ENCODE measurements at regions not wholly inside any gene's neighbourhood (a gene's known extent, or its start where the extent isn't known, plus 50 kb on each side); places are given as distances from the start of the nearest gene placed in this dataset.
"Not testable (repeated sequence)": the region's sequence is repeated elsewhere in the genome, so short reads cannot be mapped to it uniquely, and the experiment has no call there.

DNA sequence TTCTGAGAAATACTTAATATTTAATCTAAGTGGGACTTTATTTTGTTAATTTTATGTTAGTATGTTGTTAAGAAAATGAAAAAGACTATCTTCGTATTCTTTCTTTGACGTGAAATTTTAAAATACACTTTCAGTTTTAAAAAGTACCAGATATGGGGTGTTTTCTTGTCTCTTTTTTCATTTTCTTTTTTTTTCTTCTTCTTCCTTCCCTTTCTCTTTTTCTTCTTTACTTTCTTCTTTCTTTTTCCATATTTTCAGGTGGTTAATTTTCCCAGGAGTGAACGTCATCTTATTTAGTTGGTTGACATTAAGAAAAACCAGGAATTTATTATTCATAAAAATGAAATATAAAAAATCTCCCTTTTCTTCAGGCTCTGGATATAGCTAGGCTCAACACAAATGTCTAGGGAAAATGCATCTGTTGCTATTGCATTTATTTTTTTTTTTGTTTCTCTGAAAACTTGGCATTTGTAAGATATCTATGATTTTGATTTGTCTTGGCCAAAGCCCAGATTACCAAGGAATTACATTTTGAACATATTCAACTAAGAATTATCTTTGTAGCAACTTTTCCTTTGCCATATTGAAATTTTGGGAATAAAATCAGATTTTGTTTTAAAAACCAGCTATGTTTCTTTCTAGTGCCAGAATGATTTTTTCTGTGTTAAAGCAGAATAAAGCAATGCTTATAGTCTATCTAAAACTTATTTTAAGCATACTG lies 241.3 kb upstream of the FOXP2 start:
- DNase-seq, result no peak

DNA sequence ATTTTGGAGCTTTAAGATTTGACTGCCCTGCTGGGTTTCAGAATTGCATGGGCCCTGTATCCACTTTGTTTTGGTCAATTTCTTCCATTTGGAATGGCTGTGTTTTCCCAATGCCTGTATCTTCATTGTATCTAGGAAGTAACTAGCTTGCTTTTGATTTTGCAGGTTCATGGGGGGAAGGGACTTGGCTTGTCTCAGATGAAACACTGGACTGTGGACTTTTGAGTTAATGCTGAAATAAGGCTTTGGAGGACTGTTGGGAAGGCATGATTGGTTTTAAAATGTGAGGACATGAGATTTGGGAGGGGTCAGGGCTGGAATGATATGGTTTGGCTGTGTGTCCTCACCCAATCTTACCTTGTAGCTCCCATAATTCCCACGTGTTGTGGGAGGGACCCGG lies 245.2 kb upstream of the FOXP2 start:
- not testable (repeated sequence) for DNase-seq

DNA sequence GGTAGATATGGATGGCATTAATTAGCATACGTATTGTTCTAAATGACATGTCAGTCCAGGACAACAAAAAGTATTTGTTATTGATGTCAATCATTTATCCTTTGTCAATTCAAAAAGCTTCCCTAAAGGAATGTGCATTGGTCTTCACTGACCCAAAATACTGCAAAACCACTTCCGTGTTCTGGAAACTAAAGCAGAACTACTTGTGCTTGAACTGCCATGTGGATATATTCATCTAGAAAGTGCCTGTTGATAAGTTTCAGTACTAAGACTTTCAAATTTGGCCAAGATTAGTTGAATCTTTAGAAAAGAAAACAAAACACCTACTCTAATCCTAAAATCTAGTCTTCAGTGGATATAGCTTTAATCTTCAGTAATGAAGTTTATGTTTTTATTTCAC lies 242.1 kb upstream of the PPP1R3A start:
- no peak for DNase-seq

DNA sequence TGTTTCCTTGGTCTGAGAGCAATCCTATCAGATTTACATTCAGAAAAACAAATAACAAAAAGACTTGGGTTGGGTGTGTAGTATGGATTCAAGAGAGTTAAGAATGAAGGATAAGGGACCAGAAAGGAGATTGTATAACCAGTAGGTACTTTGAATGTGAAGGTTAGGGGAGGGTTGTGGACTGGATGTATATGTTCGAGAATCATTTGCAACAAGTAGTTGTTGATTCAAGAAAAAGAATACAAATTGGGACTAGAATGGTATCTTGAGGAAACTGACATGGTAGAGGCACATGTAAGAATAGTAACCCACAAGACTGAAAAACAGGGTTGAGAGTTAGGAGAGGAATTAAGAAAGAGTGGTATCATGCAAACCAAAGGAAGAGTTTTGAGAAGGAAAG lies 240.0 kb upstream of the PPP1R3A start:
- no peak for DNase-seq

DNA sequence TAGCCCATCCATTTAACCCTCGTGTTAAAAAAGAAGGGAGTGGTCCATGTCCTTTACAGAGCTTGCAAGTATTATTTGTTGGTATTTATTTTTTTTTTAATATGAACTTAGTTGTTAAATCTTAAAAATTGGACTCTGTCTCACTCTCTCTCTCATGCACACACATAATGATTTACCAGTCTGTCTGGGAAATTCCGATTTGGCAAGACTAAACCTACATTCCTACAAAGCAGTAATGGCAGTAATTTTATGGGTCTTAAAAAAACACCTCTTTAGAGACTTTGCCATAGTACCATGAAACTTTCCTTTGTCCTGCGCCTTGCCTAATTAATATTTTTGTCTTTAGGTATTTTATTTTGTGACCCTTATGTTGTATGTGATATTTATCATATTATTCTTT lies 239.5 kb upstream of the PPP1R3A start:
- no peak for DNase-seq

DNA sequence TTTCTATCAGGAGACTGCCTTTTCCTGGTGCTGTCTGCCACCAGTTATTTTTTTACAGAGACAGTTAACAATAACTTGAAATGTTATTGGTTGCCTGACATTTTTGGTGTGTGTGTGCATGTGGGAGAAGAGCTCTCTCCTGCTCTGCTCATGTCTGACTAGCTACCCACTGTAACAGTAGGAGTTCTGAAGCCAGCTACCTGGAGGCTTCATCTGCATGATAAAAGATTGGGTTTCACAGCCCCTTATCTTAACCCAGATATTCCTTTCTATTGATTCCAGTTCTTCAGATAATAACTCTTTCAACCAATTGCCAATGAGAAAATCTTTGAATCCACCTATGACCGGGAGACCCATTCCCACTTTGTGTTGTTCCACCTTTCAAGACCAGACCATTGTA lies 237.4 kb upstream of the PPP1R3A start:
- DNase-seq, result no peak

DNA sequence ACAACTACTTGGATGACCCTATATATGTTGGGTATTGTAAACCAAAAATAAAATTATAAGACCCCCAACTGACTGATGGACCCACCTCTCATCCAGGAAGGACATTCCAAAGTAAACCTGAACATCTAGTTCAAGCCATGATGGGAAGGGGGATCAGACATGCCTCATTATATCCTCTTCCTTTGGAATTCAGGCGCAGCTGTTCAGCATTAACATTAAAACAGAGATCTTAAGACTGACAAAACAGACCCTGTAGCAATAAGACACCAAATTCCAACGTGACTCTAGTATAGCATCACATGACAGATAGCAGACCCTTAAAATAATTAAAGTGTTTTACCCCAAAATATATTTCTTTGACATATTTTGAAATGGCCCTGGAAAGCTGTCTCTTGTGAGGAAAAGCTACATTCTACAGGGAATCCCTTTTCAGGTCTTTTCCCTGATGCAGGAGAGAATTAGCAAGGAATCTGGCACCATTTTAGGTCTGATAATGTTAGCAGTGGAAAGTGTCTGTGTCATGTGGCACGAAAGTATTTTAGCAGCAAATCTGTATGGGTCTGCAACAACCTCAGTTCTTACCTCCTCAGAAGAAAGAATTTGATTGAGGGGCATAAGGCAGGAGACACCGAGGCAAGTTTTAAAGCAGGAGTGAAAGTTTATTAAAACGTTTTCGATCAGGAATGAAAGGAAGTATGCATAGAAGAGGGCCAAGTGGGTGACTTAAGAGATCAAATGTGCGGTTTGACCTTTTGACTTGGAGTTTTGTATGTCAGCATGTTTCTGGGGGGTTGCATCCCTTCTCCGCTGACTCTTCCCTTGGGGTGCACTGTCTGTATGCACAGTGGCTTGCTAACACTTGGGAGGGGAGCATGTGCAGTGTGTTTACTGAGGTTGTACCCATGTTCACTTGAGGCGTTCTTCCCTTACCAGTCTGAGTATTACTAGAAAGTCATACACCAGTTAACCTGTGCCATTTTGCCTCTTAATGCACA lies 236.6 kb upstream of the PPP1R3A start:
- DNase-seq, result no peak

DNA sequence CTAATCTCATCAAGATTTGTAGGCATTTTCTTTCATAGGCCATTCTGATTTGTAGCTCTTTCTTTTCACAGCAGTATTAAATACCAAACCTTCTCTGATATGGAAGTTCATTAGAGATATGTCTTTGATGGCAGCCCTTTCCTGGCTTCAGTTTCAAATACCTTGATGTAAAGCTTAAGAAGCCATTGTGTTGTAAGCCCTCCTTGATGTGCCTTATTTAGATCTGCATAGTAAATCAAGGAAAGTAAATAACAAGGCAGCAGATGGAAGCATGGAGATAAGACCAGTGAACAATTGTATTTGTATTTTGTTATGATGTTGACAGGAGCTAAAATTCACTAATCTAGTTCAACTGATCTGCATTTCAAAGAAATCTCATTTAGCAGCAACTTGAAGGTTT lies 234.9 kb upstream of the PPP1R3A start:
- no peak for DNase-seq

DNA sequence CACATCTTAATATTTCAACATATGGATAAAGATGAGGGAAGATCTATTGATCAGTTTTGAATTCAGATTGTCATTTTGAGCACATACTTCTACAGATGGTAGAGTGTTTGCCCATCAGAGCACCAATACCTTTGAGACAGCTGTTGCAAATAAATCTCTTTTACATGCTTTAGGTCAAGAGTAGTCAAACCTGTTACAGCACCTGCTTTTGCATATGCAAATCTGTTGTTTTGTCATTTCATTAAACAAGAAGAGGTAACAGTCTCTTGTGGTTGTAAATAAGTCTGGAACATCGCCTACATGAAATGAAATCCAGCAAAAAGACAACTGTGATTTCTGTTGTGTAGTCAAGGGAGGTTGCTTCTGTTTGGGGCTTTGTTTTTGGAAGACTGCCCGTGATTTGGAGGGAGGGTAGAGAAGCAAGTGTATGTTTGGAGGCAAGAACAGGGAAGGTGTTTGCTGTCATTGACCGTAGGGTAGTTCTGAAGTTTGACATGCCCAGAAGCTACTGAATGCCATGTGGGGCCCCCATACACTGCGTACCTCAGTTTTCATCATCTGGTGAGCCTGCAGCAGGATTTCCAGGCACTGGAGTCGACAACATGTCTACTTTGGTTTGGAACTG lies 233.6 kb upstream of the PPP1R3A start:
- no peak for DNase-seq

DNA sequence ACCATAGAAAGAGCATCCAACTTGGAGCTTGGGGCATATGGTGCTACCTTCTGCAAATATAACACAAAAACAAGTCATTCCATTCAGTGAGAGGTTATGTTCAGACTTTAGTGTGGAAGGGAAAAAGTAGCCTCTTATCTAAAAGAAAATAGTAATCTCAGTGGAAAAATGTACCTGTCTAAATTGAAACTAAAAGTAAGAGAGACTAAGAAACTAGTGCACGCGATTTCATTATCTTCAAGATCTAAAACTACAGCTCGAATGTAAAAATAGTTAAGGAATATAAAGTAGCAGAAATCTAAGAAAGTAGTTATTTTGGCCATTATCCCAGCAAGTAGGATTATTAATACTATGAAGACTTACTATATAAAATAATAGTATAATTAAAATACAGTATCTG lies 233.0 kb upstream of the PPP1R3A start:
- DNase-seq, result no peak

DNA sequence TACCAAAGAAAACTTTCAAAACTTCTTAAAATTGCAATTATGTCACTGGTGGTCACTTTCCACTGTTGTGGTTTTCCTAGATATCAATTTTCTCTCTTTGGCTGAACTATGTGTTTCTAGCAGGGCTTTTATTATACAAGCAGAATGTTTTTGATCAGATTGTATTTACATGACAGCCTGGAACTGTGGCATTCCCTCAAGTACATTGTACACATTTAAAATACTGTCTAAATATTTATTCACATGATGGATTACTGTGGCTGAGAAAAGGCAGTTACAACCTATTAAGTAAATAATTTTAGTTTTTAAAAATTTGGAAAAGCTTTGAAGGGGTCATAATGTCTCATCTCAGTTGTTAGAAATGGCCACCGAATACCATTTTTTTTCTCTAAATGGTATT lies 231.9 kb upstream of the PPP1R3A start:
- no peak for DNase-seq

DNA sequence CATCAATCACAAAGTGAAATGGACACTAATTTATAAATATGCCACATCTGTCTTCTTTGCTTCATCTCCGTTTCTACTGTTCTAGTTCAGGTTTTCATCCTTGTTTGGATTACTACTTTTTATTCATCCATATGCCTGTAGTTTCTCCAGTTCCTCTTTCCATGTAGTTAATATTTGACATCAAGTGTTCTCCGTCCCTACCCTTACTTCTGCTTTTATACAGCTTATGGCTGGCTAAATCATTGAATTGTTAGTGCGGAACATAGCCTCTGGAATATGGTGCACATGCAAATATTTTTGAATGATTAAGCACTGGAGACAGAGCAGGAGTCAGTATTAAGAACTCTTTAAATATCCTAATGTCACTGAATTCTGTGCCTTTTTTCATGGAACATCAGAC lies 230.0 kb upstream of the PPP1R3A start:
- no peak for DNase-seq

DNA sequence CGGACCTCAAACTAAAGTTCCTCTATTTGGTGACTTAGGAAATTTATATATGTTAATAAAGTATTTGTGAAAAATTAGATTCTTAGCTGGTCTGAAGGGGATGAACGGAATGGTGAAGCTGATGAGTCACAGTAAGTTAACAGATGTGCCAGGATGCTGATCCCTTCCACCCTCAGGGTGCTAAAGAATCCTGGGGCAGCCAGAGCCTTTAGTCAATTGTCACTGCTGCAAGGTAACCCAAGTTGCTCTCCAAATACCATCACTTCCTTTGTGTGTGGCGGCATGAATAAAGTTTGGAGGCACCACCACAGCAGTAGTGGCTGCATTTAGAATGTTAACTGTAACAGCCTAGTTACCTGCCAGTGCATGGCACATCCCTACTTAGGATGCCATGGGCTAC lies 222.6 kb upstream of the PPP1R3A start:
- DNase-seq, result peak; percentile 54

DNA sequence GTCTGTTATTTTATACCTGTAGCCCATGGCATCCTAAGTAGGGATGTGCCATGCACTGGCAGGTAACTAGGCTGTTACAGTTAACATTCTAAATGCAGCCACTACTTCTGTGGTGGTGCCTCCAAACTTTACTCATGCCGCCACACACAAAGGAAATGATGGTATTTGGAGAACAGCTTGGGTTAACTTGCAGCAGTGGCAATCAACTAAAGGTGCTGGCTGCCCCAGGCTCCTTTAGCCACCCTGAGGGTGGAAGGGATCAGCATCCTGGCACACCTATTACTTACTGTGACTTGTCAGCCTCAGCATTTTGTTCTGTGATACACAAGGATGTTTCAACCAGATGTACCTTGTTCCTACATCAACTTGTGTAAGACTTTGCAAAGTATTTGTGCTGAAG lies 221.8 kb upstream of the PPP1R3A start:
- no peak for DNase-seq

DNA sequence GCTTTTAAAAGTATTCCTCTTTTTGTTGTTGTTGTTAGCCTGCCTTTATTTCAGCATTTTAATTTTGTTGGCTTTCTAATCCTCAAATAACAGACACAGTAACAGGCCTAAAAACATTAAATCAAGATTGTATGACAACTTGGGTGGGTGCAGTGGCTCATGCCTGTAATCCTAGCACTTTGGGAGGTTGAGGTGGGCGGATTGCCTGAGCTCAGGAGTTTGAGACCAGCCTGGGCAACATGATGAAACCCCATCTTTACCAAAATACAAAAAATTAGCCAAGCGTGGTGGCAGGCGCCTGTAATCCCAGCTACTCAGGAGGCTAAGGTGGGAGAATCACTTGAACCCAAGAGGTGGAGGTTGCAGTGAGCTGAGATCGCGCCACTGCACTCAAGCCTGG lies 220.9 kb upstream of the PPP1R3A start:
- DNase-seq, result not testable (repeated sequence)

DNA sequence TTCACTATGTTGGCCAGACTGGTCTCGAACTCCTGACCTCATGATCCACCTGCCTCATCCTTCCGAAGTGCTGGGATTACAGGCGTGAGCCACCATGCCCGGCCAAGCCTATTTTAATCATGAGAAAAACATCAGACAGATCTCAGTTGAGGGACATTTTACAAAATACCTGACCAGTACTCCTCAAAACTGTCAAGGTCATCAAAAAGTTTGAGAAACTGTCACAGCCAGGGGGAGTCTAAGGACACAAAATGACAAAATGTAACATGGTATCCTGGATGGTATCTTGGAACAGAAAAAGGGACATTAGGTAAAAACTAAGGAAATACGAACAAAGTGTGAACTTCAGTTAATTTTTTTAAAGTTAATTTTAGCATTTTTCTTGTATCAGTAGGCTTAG lies 219.8 kb upstream of the PPP1R3A start:
- no peak for DNase-seq

DNA sequence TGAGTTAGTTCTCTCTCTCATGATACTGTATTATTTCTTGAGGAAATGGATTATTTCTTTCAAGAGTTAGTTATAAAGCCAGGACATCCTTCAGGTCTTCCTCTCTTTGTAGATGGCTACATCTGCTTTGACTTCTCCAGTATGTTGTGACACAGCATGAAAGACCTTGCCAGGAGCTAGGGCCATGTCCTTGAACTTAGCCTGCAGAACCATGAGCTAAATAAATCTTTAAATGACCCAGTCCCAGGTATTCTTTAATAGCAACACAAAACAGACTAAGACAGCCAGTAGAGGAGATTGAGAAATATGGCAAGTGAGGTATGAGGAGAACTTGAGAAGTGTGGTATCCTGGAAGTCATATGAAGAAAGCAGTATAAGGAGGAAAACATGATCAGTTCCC lies 214.9 kb upstream of the PPP1R3A start:
- DNase-seq, result no peak

DNA sequence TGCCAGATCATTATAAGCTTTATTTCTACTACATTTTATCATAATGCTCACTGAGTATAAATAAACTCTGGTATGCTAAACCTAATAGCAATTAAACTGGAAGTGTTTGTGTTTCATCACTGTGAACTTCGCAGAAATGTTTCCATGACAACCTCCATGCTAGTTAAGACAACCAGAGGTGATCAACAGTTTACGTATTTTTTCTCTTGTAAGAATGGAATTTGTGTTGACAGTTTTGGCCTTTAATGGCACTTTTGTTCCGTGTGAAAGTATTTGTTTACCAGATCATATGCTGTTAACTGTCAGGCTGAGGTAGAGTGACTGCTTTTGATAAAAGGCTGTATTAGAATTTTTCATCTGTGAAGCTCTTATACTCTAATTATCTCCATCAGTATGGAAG lies 212.1 kb upstream of the PPP1R3A start:
- DNase-seq, result no peak

DNA sequence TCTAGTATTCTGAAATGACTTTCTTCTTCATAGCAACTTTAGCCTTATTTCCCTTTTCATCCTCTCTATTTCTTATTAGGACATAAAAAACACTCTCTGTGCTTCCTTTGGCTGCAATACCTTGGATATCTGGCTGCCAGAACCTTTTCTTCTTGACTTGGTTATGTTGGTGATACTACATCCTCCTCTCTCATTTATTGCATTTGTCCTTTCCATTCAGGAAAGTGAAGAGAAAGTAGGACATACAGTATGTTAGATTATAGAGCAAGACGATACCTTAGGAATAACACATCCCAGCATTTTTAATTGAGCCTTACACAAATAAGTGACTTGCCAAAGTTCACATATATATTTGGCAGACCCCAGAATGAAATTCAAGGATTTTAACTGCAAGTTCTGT lies 210.1 kb upstream of the PPP1R3A start:
- no peak for DNase-seq

DNA sequence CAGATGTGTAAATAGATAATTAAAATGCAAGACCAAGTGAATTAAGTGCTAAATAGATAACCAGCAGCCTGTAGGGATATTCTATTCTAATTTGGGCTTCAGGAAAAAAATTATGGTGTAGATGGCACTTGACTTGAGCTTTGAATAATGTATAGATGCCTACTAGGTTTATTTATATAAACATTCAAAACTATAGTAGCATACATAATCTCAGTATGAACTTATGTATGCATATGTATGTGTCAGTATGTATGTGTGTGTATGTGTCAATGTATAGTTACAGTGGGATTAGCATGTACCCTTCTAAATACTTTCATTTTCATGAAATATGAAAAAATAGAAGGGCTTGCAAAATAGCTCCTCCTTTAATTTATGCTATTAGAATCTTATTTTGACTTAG lies 207.3 kb upstream of the PPP1R3A start:
- no peak for DNase-seq

DNA sequence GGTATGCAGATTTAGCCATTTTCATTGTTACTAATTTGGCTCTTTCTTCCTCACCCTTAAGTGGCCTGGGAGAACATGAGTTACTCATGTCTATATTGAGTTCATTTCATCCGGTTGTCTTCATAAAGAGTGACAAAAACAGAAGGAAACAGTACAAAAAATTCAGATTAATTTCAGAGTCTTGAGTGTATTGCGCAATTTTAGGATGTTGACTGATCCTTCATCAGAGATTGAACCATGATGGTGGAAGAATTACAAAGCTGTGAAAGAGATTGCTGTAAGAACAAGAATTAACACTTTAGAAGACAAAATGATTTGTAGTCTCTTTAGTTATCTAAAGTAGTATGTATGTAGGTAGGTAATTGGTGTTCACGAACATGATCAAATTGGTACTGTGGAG lies 194.0 kb upstream of the PPP1R3A start:
- no peak for DNase-seq

DNA sequence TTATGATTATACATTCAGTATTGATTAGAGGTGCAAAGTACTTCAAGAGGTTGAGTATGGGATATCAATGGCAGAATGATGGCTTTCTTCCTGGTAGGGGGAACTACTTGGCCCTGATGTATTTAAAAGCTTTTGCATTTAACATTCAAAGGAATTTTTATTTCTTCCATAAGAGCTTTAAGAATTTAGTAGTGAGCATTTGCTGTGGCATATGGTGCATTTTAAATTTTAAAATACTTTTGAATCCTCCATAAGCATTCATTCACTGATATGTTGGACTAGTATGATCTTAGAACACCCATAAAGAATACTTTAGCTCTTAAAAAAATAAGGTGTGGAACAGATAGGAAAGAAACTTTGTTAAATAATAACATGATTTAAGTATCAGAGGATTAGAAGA lies 191.9 kb upstream of the PPP1R3A start:
- DNase-seq, result no peak

DNA sequence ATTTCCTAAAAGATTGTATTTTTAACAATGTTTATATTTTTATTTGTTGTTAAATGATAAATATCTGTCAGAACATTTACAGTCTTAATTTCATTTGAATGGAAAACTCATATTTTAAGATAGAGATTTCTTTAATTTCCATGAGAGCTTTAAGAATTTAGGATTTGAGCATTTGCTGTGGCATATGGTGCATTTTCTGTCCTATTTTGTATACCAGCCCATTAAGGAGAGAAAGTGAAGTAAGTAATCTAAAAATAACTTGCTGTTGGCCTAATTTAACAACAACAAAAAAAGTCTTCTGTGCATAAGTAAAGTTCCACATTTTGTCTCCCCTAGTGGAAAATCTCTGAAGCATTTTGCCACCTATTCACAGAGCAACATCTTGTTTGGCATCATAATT lies 190.9 kb upstream of the PPP1R3A start:
- DNase-seq, result no peak

DNA sequence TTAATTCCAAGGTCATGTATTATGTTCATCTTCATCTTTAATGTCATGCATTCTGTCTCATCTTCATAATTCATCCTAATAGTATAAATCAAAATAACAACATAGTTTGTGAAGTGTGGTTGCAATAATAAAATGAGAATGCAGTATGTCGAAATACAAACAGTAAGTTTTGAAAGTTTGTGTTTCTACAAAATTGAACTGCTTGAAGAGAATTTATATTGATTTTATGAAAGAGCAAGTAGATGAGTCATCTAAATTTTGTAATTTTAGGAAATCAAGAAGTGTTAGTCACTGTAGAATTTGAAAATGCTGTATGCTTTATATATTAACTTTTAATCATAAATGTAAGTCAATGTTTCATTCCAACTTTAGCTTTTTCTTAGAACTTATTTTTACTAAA lies 190.5 kb upstream of the PPP1R3A start:
- DNase-seq, result no peak

Measured in islet precursor cell (in vitro differentiated cells).